Mesendoderm (in vitro differentiated cells): ENCODE measurements at regions not wholly inside any gene's neighbourhood (a gene's known extent, or its start where the extent isn't known, plus 50 kb on each side); places are given as distances from the start of the nearest gene placed in this dataset.

Experiments
- DNase-seq: peaks from one replicate; pipeline ENCODE4 v3.0.0; 2013
- H2AK5ac ChIP-seq: 2 replicates; pipeline ENCODE4 v1.6.1; 2013; ENCODE audit warnings: low read length, inconsistent platforms
- H2BK120ac ChIP-seq: 2 replicates; pipeline ENCODE4 v1.6.1; 2013; ENCODE audit warnings: low read depth, mild to moderate bottlenecking, low read length, moderate library complexity, mixed read lengths
- H2BK15ac ChIP-seq: replicated peaks from 2 replicates; pipeline ENCODE4 v1.6.1; 2013; ENCODE audit warnings: low read depth, mild to moderate bottlenecking, moderate library complexity
- H2BK5ac ChIP-seq: 2 replicates; pipeline ENCODE4 v1.6.1; 2013; ENCODE audit warnings: low read length, inconsistent platforms
- H3K18ac ChIP-seq: 2 replicates; pipeline ENCODE4 v1.6.1; 2013; ENCODE audit warnings: mild to moderate bottlenecking, low read length, mixed read lengths
- H3K23ac ChIP-seq: one replicate; pipeline ENCODE4 v1.6.1; 2013; ENCODE audit warnings: low read length
- H3K27ac ChIP-seq: 2 replicates; pipeline ENCODE4 v1.5.1; 2013; ENCODE audit warnings: low read depth, mild to moderate bottlenecking, inconsistent platforms, low read length, moderate library complexity
- H3K27me3 ChIP-seq: 2 replicates; pipeline ENCODE4 v1.6.1; 2013; ENCODE audit warnings: low read length, control low read depth, mild to moderate bottlenecking, inconsistent platforms; ENCODE audit not compliant: insufficient read depth, poor library complexity
- H3K36me3 ChIP-seq: 2 replicates; pipeline ENCODE4 v1.6.1; 2013; ENCODE audit warnings: low read length, inconsistent platforms; ENCODE audit not compliant: control insufficient read depth, insufficient read depth
- H3K4ac ChIP-seq: one replicate; pipeline ENCODE4 v1.6.1; 2013; ENCODE audit warnings: low read depth, mild to moderate bottlenecking, low read length, moderate library complexity
- H3K4me1 ChIP-seq: 2 replicates; pipeline ENCODE4 v1.6.1; 2013; ENCODE audit warnings: low read depth, low read length, inconsistent platforms; ENCODE audit not compliant: control insufficient read depth
- H3K4me2 ChIP-seq: 2 replicates; pipeline ENCODE4 v1.6.1; 2013; ENCODE audit warnings: low read length
- H3K4me3 ChIP-seq: 2 replicates; pipeline ENCODE4 v1.5.1; 2013; ENCODE audit warnings: mild to moderate bottlenecking, low read length
- H3K56ac ChIP-seq: one replicate; pipeline ENCODE4 v1.6.1; 2013; ENCODE audit warnings: low read length
- H3K79me1 ChIP-seq: 2 replicates; pipeline ENCODE4 v1.6.1; 2013; ENCODE audit warnings: low read length, inconsistent platforms
- H3K79me2 ChIP-seq: 2 replicates; pipeline ENCODE4 v1.6.1; 2013; ENCODE audit warnings: mild to moderate bottlenecking, low read length; ENCODE audit not compliant: control insufficient read depth, insufficient read depth
- H3K9ac ChIP-seq: 2 replicates; pipeline ENCODE4 v1.6.1; 2013; ENCODE audit warnings: low read length, inconsistent platforms
- H4K5ac ChIP-seq: one replicate; pipeline ENCODE4 v1.6.1; 2013; ENCODE audit warnings: low read length
- H4K8ac ChIP-seq: one replicate; pipeline ENCODE4 v1.6.1; 2013; ENCODE audit warnings: low read depth, mild to moderate bottlenecking, control low read depth, low read length, moderate library complexity
- WGBS: extraction: QIAGEN DNeasy Blood & Tissue Kit; methylation state at CpG from one replicate; pipeline ENCODE4 v1.1.7; 2013; ENCODE audit warnings: low lambda C conversion rate, missing lambda C conversion rate; ENCODE audit not compliant: insufficient coverage; ENCODE audit errors: extremely low coverage; 5-methylcytosine and 5-hydroxymethylcytosine counted together

GRCh38 chr11:116144387-116144958, 628.3 kb downstream of the BUD13 start:
- H4K5ac ChIP-seq, result no peak overlapping the region
- no peak overlapping the region for H3K4me3 ChIP-seq
- no peak overlapping the region for H2AK5ac ChIP-seq
- peak; percentile 42 for DNase-seq
- no peaks in the 10 kb centered on the region for H3K79me2 ChIP-seq
- H3K9ac ChIP-seq, result no peak overlapping the region
- H2BK120ac ChIP-seq, result no peak overlapping the region
- no peak overlapping the region for H3K27ac ChIP-seq
- H2BK15ac ChIP-seq, result no peak overlapping the region
- H3K56ac ChIP-seq, result peak overlapping the region; percentile 58
- H2BK5ac ChIP-seq, result no peak overlapping the region
- H3K79me1 ChIP-seq, result no peaks in the 10 kb centered on the region
- H3K4me1 ChIP-seq, result peaks cover 2% of the 10 kb centered on the region
- no CpG with 5 or more reads among the region's 17 CpGs for WGBS
- H3K23ac ChIP-seq, result no peak overlapping the region
- H3K18ac ChIP-seq, result no peak overlapping the region
- no peaks in the 10 kb centered on the region for H3K27me3 ChIP-seq
- H3K4ac ChIP-seq, result no peak overlapping the region
- H3K4me2 ChIP-seq, result no peak overlapping the region
- no peak overlapping the region for H4K8ac ChIP-seq
- H3K36me3 ChIP-seq, result no peaks in the 10 kb centered on the region

- no peaks in the 10 kb centered on the region for H3K36me3 ChIP-seq
- H3K27ac ChIP-seq, result no peak overlapping the region
- no peak overlapping the region for H2BK15ac ChIP-seq
- no peak overlapping the region for H3K4ac ChIP-seq
- H3K79me1 ChIP-seq, result no peaks in the 10 kb centered on the region
- H3K79me2 ChIP-seq, result no peaks in the 10 kb centered on the region
- no peak overlapping the region for H3K4me3 ChIP-seq
- H2AK5ac ChIP-seq, result no peak overlapping the region
- no peak overlapping the region for H3K9ac ChIP-seq
- H3K4me1 ChIP-seq, result peaks cover 6% of the 10 kb centered on the region
- no peak overlapping the region for H4K5ac ChIP-seq
- no peak overlapping the region for H3K4me2 ChIP-seq
- H2BK120ac ChIP-seq, result no peak overlapping the region
- DNase-seq, result no peak
- H3K27me3 ChIP-seq, result no peaks in the 10 kb centered on the region
- H3K18ac ChIP-seq, result no peak overlapping the region
- no peak overlapping the region for H4K8ac ChIP-seq
- H3K56ac ChIP-seq, result no peak overlapping the region
- H2BK5ac ChIP-seq, result no peak overlapping the region
- WGBS, result no CpG with 5 or more reads among the region's 6 CpGs
- no peak overlapping the region for H3K23ac ChIP-seq
Measured at GRCh38 chr11:116138280-116138679, 634.1 kb upstream of the CADM1 start.

- no peak overlapping the region for H3K18ac ChIP-seq
- no peak overlapping the region for H3K56ac ChIP-seq
- peaks cover 8% of the 10 kb centered on the region for H3K4me1 ChIP-seq
- H3K36me3 ChIP-seq, result no peaks in the 10 kb centered on the region
- H2BK5ac ChIP-seq, result no peak overlapping the region
- no peak overlapping the region for H2AK5ac ChIP-seq
- H3K4ac ChIP-seq, result no peak overlapping the region
- no peaks in the 10 kb centered on the region for H3K27me3 ChIP-seq
- H4K5ac ChIP-seq, result no peak overlapping the region
- H3K79me1 ChIP-seq, result no peaks in the 10 kb centered on the region
- WGBS, result no CpG with 5 or more reads among the region's 2 CpGs
- no peak overlapping the region for H3K4me2 ChIP-seq
- no peak overlapping the region for H4K8ac ChIP-seq
- no peak overlapping the region for H2BK120ac ChIP-seq
- H3K4me3 ChIP-seq, result no peak overlapping the region
- H2BK15ac ChIP-seq, result no peak overlapping the region
- no peak for DNase-seq
- no peaks in the 10 kb centered on the region for H3K79me2 ChIP-seq
- H3K27ac ChIP-seq, result no peak overlapping the region
- no peak overlapping the region for H3K9ac ChIP-seq
- no peak overlapping the region for H3K23ac ChIP-seq
Measured at GRCh38 chr11:116137753-116138152, 633.5 kb upstream of the CADM1 start.

- no peak overlapping the region for H3K23ac ChIP-seq
- peak overlapping the region; percentile 51 for H3K56ac ChIP-seq
- no peak overlapping the region for H3K4ac ChIP-seq
- H4K5ac ChIP-seq, result no peak overlapping the region
- no peaks in the 10 kb centered on the region for H3K79me2 ChIP-seq
- peaks cover 8% of the 10 kb centered on the region for H3K4me1 ChIP-seq
- no peaks in the 10 kb centered on the region for H3K27me3 ChIP-seq
- no peak overlapping the region for H4K8ac ChIP-seq
- H3K36me3 ChIP-seq, result no peaks in the 10 kb centered on the region
- no peak overlapping the region for H3K27ac ChIP-seq
- H3K4me2 ChIP-seq, result no peak overlapping the region
- DNase-seq, result no peak
- H2AK5ac ChIP-seq, result no peak overlapping the region
- no CpG with 5 or more reads among the region's 9 CpGs for WGBS
- no peak overlapping the region for H2BK5ac ChIP-seq
- H3K79me1 ChIP-seq, result no peaks in the 10 kb centered on the region
- peak overlapping the region; percentile 49 for H2BK120ac ChIP-seq
- no peak overlapping the region for H3K9ac ChIP-seq
- H3K4me3 ChIP-seq, result no peak overlapping the region
- H2BK15ac ChIP-seq, result no peak overlapping the region
- no peak overlapping the region for H3K18ac ChIP-seq
Measured at GRCh38 chr11:116136987-116137674, 632.9 kb upstream of the CADM1 start.

- Histone ChIP-seq H3K4me2 (no peak overlapping the region), H3K79me2 (no peaks in the 10 kb centered on the region), H4K8ac (no peak overlapping the region), H2BK5ac (no peak overlapping the region), H2BK120ac (no peak overlapping the region), H3K23ac (no peak overlapping the region), H3K56ac (no peak overlapping the region), H3K4me3 (no peak overlapping the region), H4K5ac (no peak overlapping the region), H3K4ac (no peak overlapping the region), H3K36me3 (no peaks in the 10 kb centered on the region), H2BK15ac (no peak overlapping the region), H3K18ac (no peak overlapping the region), H2AK5ac (no peak overlapping the region), H3K27me3 (no peaks in the 10 kb centered on the region), H3K4me1 (peaks cover 8% of the 10 kb centered on the region), H3K9ac (no peak overlapping the region), H3K79me1 (no peaks in the 10 kb centered on the region), H3K27ac (no peak overlapping the region)
- DNase-seq, result no peak
- WGBS, result 100% methylated on average over 1 of the region's 2 CpGs
Measured at GRCh38 chr11:116135891-116136290, 631.7 kb upstream of the CADM1 start.

GRCh38 chr11:116134450-116134849, 630.2 kb upstream of the CADM1 start:
- Histone ChIP-seq H3K36me3 (no peaks in the 10 kb centered on the region), H4K5ac (no peak overlapping the region), H3K4ac (no peak overlapping the region), H2BK5ac (no peak overlapping the region), H3K18ac (no peak overlapping the region), H2BK15ac (no peak overlapping the region), H3K4me2 (no peak overlapping the region), H3K79me2 (no peaks in the 10 kb centered on the region), H4K8ac (no peak overlapping the region), H3K4me3 (no peak overlapping the region), H3K4me1 (peaks cover 8% of the 10 kb centered on the region), H3K27me3 (no peaks in the 10 kb centered on the region), H3K23ac (no peak overlapping the region), H3K9ac (no peak overlapping the region), H2AK5ac (no peak overlapping the region), H3K79me1 (no peaks in the 10 kb centered on the region), H3K27ac (no peak overlapping the region), H3K56ac (no peak overlapping the region), H2BK120ac (no peak overlapping the region)
- WGBS, result no CpG with 5 or more reads among the region's 1 CpG
- no peak for DNase-seq
